ENCODE measurements at regions not wholly inside any gene's neighbourhood (a gene's known extent, or its start where the extent isn't known, plus 50 kb on each side); places are given as distances from the start of the nearest gene placed in this dataset.
"Not testable (repeated sequence)": the region's sequence is repeated elsewhere in the genome, so short reads cannot be mapped to it uniquely, and the experiment has no call there.

- BruUV-seq (replicated peaks); H3K9me3 ChIP-seq (ENCODE audit: low read length); intact Hi-C loops (cut with micrococcal nuclease; ENCODE audit: unreplicated experiment); H3K36me3 ChIP-seq (replicated peaks in 1 of 2; ENCODE audit: control insufficient read depth in 1 of 2, insufficient read depth in 2 of 2, low read length in 2 of 2); H3K4me2 ChIP-seq (ENCODE audit: low read depth, low read length); H3K79me2 ChIP-seq (ENCODE audit: insufficient read depth, low read length); in situ Hi-C loops (cut with HindIII; ENCODE audit: extremely low pct_ligation_motif_present, low pct_unique_long_range_greater_than_20kb); H3K27me3 ChIP-seq (ENCODE audit: control insufficient read depth in 1 of 2, insufficient read depth in 2 of 2, low read length in 2 of 2); H4K20me1 ChIP-seq (ENCODE audit: insufficient read depth, low read length); ATAC-seq; CTCF ChIA-PET (ENCODE audit: low intra/inter-chr PET ratio, low total read pairs); H2AFZ ChIP-seq (ENCODE audit: low read length); H3K27ac ChIP-seq (ENCODE audit: extremely low read length, insufficient read depth, low read length); H3K4me3 ChIP-seq (replicated peaks in 1 of 3; ENCODE audit: insufficient read depth in 1 of 3, low read depth in 2 of 3, low read length in 3 of 3); FAIRE-seq; H3K9ac ChIP-seq (ENCODE audit: insufficient read depth, low read depth, low read length); POLR2A ChIA-PET; TF ChIP-seq SOX13 (IDR thresholded peaks at IDR 0.05): not testable (repeated sequence)
- 83% methylated on average over 13 of the region's 24 CpGs for WGBS (ENCODE audit: low lambda C conversion rate)
- peaks cover 24% of the 10 kb centered on the region for H3K4me1 ChIP-seq (ENCODE audit: insufficient read depth, low read length)
- DNase-seq (ENCODE audit: low spot score) = peak; percentile 10
- TF ChIP-seq NCOA2 (CRISPR knock-in tag; IDR thresholded peaks at IDR 0.05) = peak; percentile 41; the same call in 1 of the 2 replicates
- TF ChIP-seq, protein P1, sequence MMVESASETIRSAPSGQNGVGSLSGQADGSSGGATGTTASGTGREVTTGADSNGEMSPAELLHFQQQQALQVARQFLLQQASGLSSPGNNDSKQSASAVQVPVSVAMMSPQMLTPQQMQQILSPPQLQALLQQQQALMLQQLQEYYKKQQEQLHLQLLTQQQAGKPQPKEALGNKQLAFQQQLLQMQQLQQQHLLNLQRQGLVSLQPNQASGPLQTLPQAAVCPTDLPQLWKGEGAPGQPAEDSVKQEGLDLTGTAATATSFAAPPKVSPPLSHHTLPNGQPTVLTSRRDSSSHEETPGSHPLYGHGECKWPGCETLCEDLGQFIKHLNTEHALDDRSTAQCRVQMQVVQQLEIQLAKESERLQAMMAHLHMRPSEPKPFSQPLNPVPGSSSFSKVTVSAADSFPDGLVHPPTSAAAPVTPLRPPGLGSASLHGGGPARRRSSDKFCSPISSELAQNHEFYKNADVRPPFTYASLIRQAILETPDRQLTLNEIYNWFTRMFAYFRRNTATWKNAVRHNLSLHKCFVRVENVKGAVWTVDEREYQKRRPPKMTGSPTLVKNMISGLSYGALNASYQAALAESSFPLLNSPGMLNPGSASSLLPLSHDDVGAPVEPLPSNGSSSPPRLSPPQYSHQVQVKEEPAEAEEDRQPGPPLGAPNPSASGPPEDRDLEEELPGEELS (CRISPR knock-in tag; IDR thresholded peaks at IDR 0.05) = peak; percentile 36
- TF ChIP-seq SOX13 (CRISPR knock-in tag; conservative IDR thresholded peaks at IDR 0.05 in 1 of 2, IDR thresholded peaks at IDR 0.05 in 1 of 2) = peak in 1 of 2 experiments; percentile 65; a peak in 2 of 4 replicates
- peak; percentile 64; the same call in 1 of the 2 replicates for TF ChIP-seq PITX1 (CRISPR knock-in tag; IDR thresholded peaks at IDR 0.05)
- peak; percentile 73 for TF ChIP-seq BCL6 (CRISPR knock-in tag; IDR thresholded peaks at IDR 0.05)
- TF ChIP-seq HDAC2 (CRISPR knock-in tag; IDR thresholded peaks at IDR 0.05) = 0 out of 2 replicates have a peak, but pooled peaks have one; percentile 20
- TF ChIP-seq PAXIP1 (CRISPR knock-in tag; conservative IDR thresholded peaks at IDR 0.05) = 0 out of 2 replicates have a peak, but pooled peaks have one; percentile 22
- peak; percentile 56; the same call in 1 of the 2 replicates for TF ChIP-seq ONECUT2 (CRISPR knock-in tag; IDR thresholded peaks at IDR 0.05)
- TF ChIP-seq MED1 (CRISPR knock-in tag; IDR thresholded peaks at IDR 0.05) = 0 out of 2 replicates have a peak, but pooled peaks have one; percentile 18
- 0 out of 2 replicates have a peak, but pooled peaks have one; percentile 17 for TF ChIP-seq FOXA3 (CRISPR knock-in tag; IDR thresholded peaks at IDR 0.05)
- TF ChIP-seq HOXA3 (CRISPR knock-in tag; IDR thresholded peaks at IDR 0.05) = 0 out of 2 replicates have a peak, but pooled peaks have one; percentile 29
- peak; percentile 51; the same call in 1 of the 2 replicates for TF ChIP-seq GATAD2A (CRISPR knock-in tag; IDR thresholded peaks at IDR 0.05)
- TF ChIP-seq ZMYM4 (CRISPR knock-in tag; IDR thresholded peaks at IDR 0.05) = peak; percentile 71; the same call in 1 of the 2 replicates
- TF ChIP-seq ZNF687 (CRISPR knock-in tag; IDR thresholded peaks at IDR 0.05) = peak; percentile 57
- peak; percentile 36; the same call in 1 of the 2 replicates for TF ChIP-seq TCF7 (IDR thresholded peaks at IDR 0.05; ENCODE audit: low read depth)
Observed at GRCh38 chr1:99508733-99509445, 137.0 kb upstream of the PALMD start.
